ENCODE measurements at regions not wholly inside any gene's neighbourhood (a gene's known extent, or its start where the extent isn't known, plus 50 kb on each side); places are given as distances from the start of the nearest gene placed in this dataset.

DNA sequence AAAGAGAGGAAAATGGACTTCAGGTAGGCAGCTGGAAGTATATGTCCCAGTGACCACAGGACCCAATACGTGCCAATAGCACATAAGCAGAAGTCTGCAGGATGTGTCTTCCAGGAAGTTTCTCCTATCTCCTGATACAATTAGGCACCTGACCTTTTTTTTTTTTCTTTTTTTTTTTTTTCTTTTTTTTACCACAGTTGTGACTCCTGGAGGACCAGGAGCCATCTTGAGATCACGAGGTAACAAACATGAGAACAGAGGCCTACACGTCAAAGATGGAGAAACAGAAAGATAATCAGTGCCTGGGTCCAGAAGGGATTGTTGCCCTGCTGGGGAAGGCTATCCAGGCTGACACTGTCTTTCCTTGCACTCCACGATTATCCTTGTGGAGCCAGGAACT, 312.4 kb upstream of the NEBL start:
- H3K9me3 ChIP-seq: peaks cover 0 to 15% (median 9%) of the 10 kb centered on the region in 4 donors
- no peaks in the 10 kb centered on the region for H3K36me3 ChIP-seq
- WGBS, 5 donors: 79 to 93% (median 90%) methylated on average over 4 of the region's 4 CpGs
- no peak overlapping the region for H3K4me3 ChIP-seq
- no peak overlapping the region for H3K27ac ChIP-seq
- DNase-seq: no peak
- H3K4me1 ChIP-seq: no peaks in the 10 kb centered on the region
- TF ChIP-seq, protein P1, sequence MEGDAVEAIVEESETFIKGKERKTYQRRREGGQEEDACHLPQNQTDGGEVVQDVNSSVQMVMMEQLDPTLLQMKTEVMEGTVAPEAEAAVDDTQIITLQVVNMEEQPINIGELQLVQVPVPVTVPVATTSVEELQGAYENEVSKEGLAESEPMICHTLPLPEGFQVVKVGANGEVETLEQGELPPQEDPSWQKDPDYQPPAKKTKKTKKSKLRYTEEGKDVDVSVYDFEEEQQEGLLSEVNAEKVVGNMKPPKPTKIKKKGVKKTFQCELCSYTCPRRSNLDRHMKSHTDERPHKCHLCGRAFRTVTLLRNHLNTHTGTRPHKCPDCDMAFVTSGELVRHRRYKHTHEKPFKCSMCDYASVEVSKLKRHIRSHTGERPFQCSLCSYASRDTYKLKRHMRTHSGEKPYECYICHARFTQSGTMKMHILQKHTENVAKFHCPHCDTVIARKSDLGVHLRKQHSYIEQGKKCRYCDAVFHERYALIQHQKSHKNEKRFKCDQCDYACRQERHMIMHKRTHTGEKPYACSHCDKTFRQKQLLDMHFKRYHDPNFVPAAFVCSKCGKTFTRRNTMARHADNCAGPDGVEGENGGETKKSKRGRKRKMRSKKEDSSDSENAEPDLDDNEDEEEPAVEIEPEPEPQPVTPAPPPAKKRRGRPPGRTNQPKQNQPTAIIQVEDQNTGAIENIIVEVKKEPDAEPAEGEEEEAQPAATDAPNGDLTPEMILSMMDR (IDR thresholded peaks at IDR 0.05): no peak
- no peak for TF ChIP-seq POLR2A (IDR thresholded peaks at IDR 0.05)
- H3K27me3 ChIP-seq: no peaks in the 10 kb centered on the region
- intact Hi-C loops (cut with DNase I; ENCODE audit: low total_unique reads): no loop called here

DNA sequence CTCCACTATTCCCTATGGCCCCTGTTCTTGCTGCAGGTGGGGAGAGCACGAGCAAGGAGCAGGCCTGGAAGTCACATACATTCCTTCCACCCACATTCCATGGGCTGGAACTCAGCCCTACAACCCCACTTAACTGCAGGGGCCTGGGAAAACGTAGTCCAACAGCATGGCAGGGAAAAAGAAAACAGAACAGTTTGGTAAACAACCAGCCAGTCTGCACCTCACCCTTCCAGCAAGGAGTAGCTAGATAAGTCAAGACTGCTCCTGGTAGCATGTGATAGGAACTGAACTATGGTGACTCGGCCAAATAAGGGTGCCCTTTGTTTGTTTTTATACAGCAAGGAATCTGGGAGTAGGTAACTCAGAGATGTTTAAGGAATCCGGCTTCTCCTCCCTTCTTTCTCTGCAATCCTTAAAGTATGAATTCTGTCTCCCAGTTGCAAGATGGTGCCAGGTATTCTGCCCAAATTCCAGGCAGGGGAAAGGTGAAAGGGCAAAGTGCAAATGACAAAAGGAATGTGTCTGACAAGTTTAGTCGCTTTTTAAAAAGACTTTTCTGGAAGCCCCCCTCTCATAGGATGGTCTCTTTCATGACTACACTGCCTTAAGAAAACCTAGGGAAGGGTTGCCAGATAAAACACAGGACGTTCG, 311.7 kb upstream of the NEBL start:
- intact Hi-C loops (cut with DNase I; ENCODE audit: low total_unique reads): no loop called here

DNA sequence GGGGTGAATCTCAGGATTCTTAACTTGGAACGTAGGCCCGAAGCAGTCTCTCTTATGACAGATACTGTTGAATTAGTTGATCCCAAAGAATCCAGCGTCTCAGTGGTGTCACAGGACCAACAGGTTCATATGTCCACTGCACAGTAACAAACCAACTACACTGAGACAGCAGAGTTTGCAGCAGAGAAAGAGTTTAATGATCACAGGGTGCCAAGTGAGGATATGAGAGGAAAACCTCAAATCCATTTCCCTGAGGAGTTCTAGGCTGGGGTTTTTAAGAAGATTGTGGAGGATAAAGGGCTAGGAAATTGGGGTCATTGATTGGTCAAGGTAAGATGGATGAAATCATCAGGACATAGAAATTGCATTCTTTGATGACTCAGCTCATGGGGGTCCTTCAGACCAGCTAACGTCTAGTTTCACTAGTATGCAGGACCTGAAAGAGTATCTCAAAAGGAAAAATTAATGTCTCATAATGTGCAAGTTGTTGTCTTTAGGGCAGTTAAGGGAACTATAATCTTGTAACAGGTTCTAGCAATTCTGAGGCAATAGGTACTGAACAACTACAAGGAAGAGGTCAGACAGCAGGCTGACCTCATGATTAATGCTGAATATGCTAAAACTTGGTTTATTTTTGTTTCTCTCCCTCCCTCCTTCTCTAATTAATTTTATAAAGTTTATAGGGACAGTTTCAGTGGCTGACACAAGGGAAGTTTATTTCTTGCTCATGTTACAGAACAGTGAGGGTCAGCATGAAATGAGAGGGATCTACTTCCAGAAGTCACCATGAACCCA, 310.9 kb upstream of the NEBL start:
- DNase-seq: no peak
- TF ChIP-seq, protein P1 (IDR thresholded peaks at IDR 0.05): no peak
- TF ChIP-seq POLR2A (IDR thresholded peaks at IDR 0.05) (no peak), EP300 (IDR thresholded peaks at IDR 0.05) (no peak), POLR2AphosphoS5 (IDR thresholded peaks at IDR 0.05) (no peak)
- intact Hi-C loops (cut with DNase I; ENCODE audit: low total_unique reads): no loop called here
- peaks cover 0 to 15% (median 9%) of the 10 kb centered on the region in 4 donors for H3K9me3 ChIP-seq
- no peak overlapping the region for H3K4me3 ChIP-seq
- H3K4me1 ChIP-seq: no peaks in the 10 kb centered on the region
- 85 to 91% (median 89%) methylated on average over 4 of the region's 4 CpGs for WGBS, 5 donors
- H3K27ac ChIP-seq: no peak overlapping the region
- no peaks in the 10 kb centered on the region for H3K36me3 ChIP-seq
- H3K27me3 ChIP-seq: no peaks in the 10 kb centered on the region

More for the DNA sequence above, 311.7 kb upstream of the NEBL start:
- Histone ChIP-seq H3K4me3 (no peak overlapping the region), H3K27me3 (no peaks in the 10 kb centered on the region), H3K27ac (no peak overlapping the region), H3K9me3 (peaks cover 0 to 15% (median 9%) of the 10 kb centered on the region in 4 donors), H3K4me1 (no peaks in the 10 kb centered on the region), H3K36me3 (no peaks in the 10 kb centered on the region)
- DNase-seq: no peak
- WGBS, 5 donors: 47 to 63% (median 54%) methylated on average over 7 of the region's 7 CpGs
- TF ChIP-seq EP300 (IDR thresholded peaks at IDR 0.05): no peak
- no peak for TF ChIP-seq POLR2AphosphoS5 (IDR thresholded peaks at IDR 0.05)
- TF ChIP-seq, protein P1 (IDR thresholded peaks at IDR 0.05): no peak
- TF ChIP-seq POLR2A (IDR thresholded peaks at IDR 0.05): no peak

DNA sequence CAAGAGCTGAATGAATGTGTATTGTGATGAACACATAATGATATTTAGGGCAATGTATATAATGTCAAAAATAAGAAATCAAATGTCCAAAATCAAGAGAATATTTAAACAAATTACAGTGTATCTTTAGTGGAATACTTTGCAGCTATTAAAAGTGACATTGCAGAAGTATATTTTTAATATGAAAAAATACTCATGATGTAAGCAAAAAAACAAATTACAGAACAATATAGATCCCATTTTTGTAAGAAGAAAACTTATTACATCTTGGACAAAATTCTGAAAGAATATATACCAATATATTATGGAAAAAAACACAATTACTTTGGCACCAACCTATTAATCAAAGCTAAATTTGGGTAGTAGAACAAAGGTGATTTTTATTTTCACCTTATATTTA, 308.2 kb upstream of the NEBL start:
- no peak for DNase-seq
- TF ChIP-seq EP300 (IDR thresholded peaks at IDR 0.05): no peak
- TF ChIP-seq POLR2AphosphoS5 (IDR thresholded peaks at IDR 0.05): no peak
- TF ChIP-seq, protein P1 (IDR thresholded peaks at IDR 0.05): no peak
- TF ChIP-seq POLR2A (IDR thresholded peaks at IDR 0.05): no peak
- Histone ChIP-seq H3K4me3 (no peak overlapping the region), H3K36me3 (no peaks in the 10 kb centered on the region), H3K27me3 (no peaks in the 10 kb centered on the region), H3K4me1 (no peaks in the 10 kb centered on the region), H3K9me3 (peaks cover 0 to 15% (median 9%) of the 10 kb centered on the region in 4 donors), H3K27ac (no peak overlapping the region)
- intact Hi-C loops (cut with DNase I; ENCODE audit: low total_unique reads): no loop called here

Data from stomach (tissue), 8 donors.